GM12878 (cell line): ENCODE measurements at regions not wholly inside any gene's neighbourhood (a gene's known extent, or its start where the extent isn't known, plus 50 kb on each side); places are given as distances from the start of the nearest gene placed in this dataset.

ENCODE experiments used
- ATAC-seq: fragments of 200-7000 bp; cut with Tn5 transposase; 3 replicates; pipeline ENCODE4 v1.9.1; 2020; ENCODE audit warnings: mild to moderate bottlenecking, moderate library complexity
- BruUV-seq: library from RNA; stranded (reverse); fragments of 400-500 nt; replicated peaks from 2 replicates; lab custom pipeline; 2021; lab: Mats Ljungman, UMichigan
- CTCF ChIA-PET: fragments of 300-600 bp; sonication (Branson Sonifier 250); formaldehyde crosslinking; extraction: SDS; loops from one replicate; lab custom pipeline; 2021; ENCODE audit warnings: inconsistent platforms; lab: Yijun Ruan, JAX
- POLR2A ChIA-PET: fragments of 350-600 bp; formaldehyde crosslinking; extraction: SDS; loops from one replicate; lab custom pipeline; 2021; ENCODE audit warnings: inconsistent platforms; lab: Charles Lee
- RAD21 ChIA-PET: fragments of 300-600 bp; sonication (Branson Sonifier 250); formaldehyde crosslinking; loops from one replicate; lab custom pipeline; 2023; ENCODE audit warnings: antibody characterized with exemption; ENCODE audit not compliant: unreplicated experiment; lab: Charles Lee
- SMC1A ChIA-PET: fragments of 300-600 bp; sonication (Branson Sonifier 250); formaldehyde crosslinking; loops from one replicate; lab custom pipeline; 2023; ENCODE audit not compliant: unreplicated experiment, uncharacterized antibody; lab: Charles Lee
- DNase-seq: peaks from one replicate; pipeline ENCODE4 v3.0.0-alpha.2; 2011; ENCODE audit warnings: low read depth, low spot score
- FAIRE-seq: peaks from 3 replicates; lab custom pipeline; 2011; peaks lifted over from hg19 to GRCh38; lab: Jason Lieb, UNC
- H2AFZ ChIP-seq: 2 replicates; pipeline ENCODE4 v1.6.0; 2011; ENCODE audit warnings: low read depth, low read length, control low read depth; ENCODE audit not compliant: control insufficient read depth
- H3K27ac ChIP-seq: 2 replicates; pipeline ENCODE4 v1.5.1; 2011; ENCODE audit warnings: control low read depth; ENCODE audit not compliant: control insufficient read depth, insufficient read depth
- H3K27me3 ChIP-seq, 2 experiments: replicated peaks in 1 of 2; 2 replicates each; pipeline versions ENCODE4 v1.6.0 to v1.6.1; 2011; ENCODE audit warnings: low read length in 1 of 2; ENCODE audit not compliant: control insufficient read depth in 2 of 2, insufficient read depth in 2 of 2
- H3K36me3 ChIP-seq, 2 experiments: 2 replicates each; pipeline ENCODE4 v1.5.1; 2011; ENCODE audit warnings: low read length in 1 of 2; ENCODE audit not compliant: control insufficient read depth in 2 of 2, insufficient read depth in 2 of 2
- H3K4me1 ChIP-seq: 2 replicates; pipeline ENCODE4 v1.6.1; 2011; ENCODE audit warnings: mild to moderate bottlenecking, low read length, moderate library complexity, mixed read lengths; ENCODE audit not compliant: control insufficient read depth, insufficient read depth
- H3K4me2 ChIP-seq: 2 replicates; pipeline ENCODE4 v1.6.0; 2011; ENCODE audit warnings: control low read depth; ENCODE audit not compliant: control insufficient read depth, insufficient read depth
- H3K4me3 ChIP-seq: fragments of 200-600 bp; sonication (generic); 2 replicates; pipeline ENCODE4 v1.5.1; 2016
- H3K79me2 ChIP-seq: 2 replicates; pipeline ENCODE4 v1.6.0; 2011; ENCODE audit warnings: low read length; ENCODE audit not compliant: control insufficient read depth, insufficient read depth
- H3K9ac ChIP-seq: 2 replicates; pipeline ENCODE4 v1.8.0; 2011; ENCODE audit warnings: low read length, control low read depth, mixed read lengths; ENCODE audit not compliant: control insufficient read depth, insufficient read depth
- H3K9me3 ChIP-seq: replicated peaks from 3 replicates; pipeline ENCODE4 v1.5.1; 2011; ENCODE audit warnings: mild to moderate bottlenecking, low read length; ENCODE audit not compliant: control insufficient read depth, insufficient read depth
- H4K20me1 ChIP-seq: 2 replicates; pipeline ENCODE4 v1.6.0; 2011; ENCODE audit not compliant: control insufficient read depth, insufficient read depth
- ATF3 ChIP-seq: IDR thresholded peaks from 2 replicates; pipeline ENCODE4 v1.6.1; 2011; ENCODE audit warnings: low read depth, mild to moderate bottlenecking, low read length, moderate library complexity, borderline replicate concordance; ENCODE audit errors: extremely low read depth
- BCL3 ChIP-seq: IDR thresholded peaks from 2 replicates; pipeline ENCODE4 v1.6.1; 2011; ENCODE audit warnings: borderline replicate concordance, low read depth, mild to moderate bottlenecking, moderate library complexity, low read length; ENCODE audit not compliant: insufficient read depth, poor library complexity, severe bottlenecking
- E2F4 ChIP-seq: IDR thresholded peaks from 2 replicates; pipeline ENCODE4 v1.6.1; 2012; ENCODE audit warnings: low read depth, low read length, improper control_type of control experiment
- FOXK2 ChIP-seq: fragments of 450-650 bp; IDR thresholded peaks from 2 replicates; pipeline ENCODE4 v1.6.1; 2017; ENCODE audit warnings: mild to moderate bottlenecking, moderate library complexity
- IRF3 ChIP-seq: fragments of 450-650 bp; IDR thresholded peaks from 2 replicates; pipeline ENCODE4 v1.6.1; 2014; ENCODE audit warnings: mild to moderate bottlenecking
- KAT2A ChIP-seq: conservative IDR thresholded peaks from 2 replicates; pipeline ENCODE4 v1.6.1; 2011; ENCODE audit warnings: low read depth, low read length; ENCODE audit not compliant: control insufficient read depth
- NFIC ChIP-seq: IDR thresholded peaks from 2 replicates; pipeline ENCODE4 v1.6.1; 2012; ENCODE audit warnings: low read depth, mild to moderate bottlenecking, inconsistent platforms, low read length, moderate library complexity
- NR2C2 ChIP-seq: IDR thresholded peaks from 2 replicates; pipeline ENCODE4 v1.6.1; 2011; ENCODE audit warnings: borderline replicate concordance, low read depth; ENCODE audit not compliant: control insufficient read depth, insufficient read length
- POLR2A ChIP-seq: IDR thresholded peaks from 2 replicates; pipeline ENCODE4 v1.6.1; 2011; ENCODE audit warnings: low read depth, mild to moderate bottlenecking, low read length
- SIN3A ChIP-seq: IDR thresholded peaks from 2 replicates; pipeline ENCODE4 v1.6.1; 2012; ENCODE audit warnings: low read depth, low read length, improper control_type of control experiment
- SMC3 ChIP-seq: IDR thresholded peaks from 2 replicates; pipeline ENCODE4 v1.6.1; 2011; ENCODE audit warnings: low read length, improper control_type of control experiment, borderline replicate concordance
- SP1 ChIP-seq: IDR thresholded peaks from one replicate; pipeline ENCODE4 v1.6.1; 2011; ENCODE audit warnings: low read depth, low read length
- STAT3 ChIP-seq: IDR thresholded peaks from 2 replicates; pipeline ENCODE4 v1.6.1; 2011; ENCODE audit warnings: low read depth, low read length, improper control_type of control experiment
- YBX1 ChIP-seq: fragments of 450-650 bp; IDR thresholded peaks from 2 replicates; pipeline ENCODE4 v1.6.1; 2016; ENCODE audit warnings: antibody characterized with exemption
- ZNF274 ChIP-seq: IDR thresholded peaks from one replicate; pipeline ENCODE4 v1.8.0; 2011; ENCODE audit not compliant: insufficient read length, insufficient read depth
- ZNF592 ChIP-seq: fragments of 450-650 bp; IDR thresholded peaks from 2 replicates; pipeline ENCODE4 v1.6.1; 2017; ENCODE audit warnings: mild to moderate bottlenecking, moderate library complexity
- WGBS: methylation state at CpG from one replicate; pipeline ENCODE4 v1.1.6; 2016; ENCODE audit warnings: low lambda C conversion rate; ENCODE audit not compliant: insufficient replicate concordance, insufficient coverage; ENCODE audit errors: missing lambda C conversion rate; 5-methylcytosine and 5-hydroxymethylcytosine counted together
- in situ Hi-C: fragments of 300-500 bp; cut with MboI; formaldehyde crosslinking; loops from 9 replicates; pipeline ENCODE4 v1.14.3; 2018; ENCODE audit warnings: mixed read lengths
- intact Hi-C: fragments of 100-400 bp; cut with micrococcal nuclease; formaldehyde crosslinking; loops from one replicate; pipeline ENCODE4 v1.14.2; 2022; ENCODE audit not compliant: unreplicated experiment

GRCh38 chr9:21715408-21715807, 87.0 kb upstream of the MTAP start:
- in situ Hi-C loops (no loop called here), intact Hi-C loops (no loop called here)
- FAIRE-seq (no peak), DNase-seq (no peak), ATAC-seq (no peak)
- Histone ChIP-seq H3K4me2 (no peak overlapping the region), H3K27me3 (no peaks in the 10 kb centered on the region), H2AFZ (no peak overlapping the region), H3K79me2 (no peaks in the 10 kb centered on the region), H3K4me3 (no peak overlapping the region), H3K27ac (no peak overlapping the region), H3K36me3 (no peaks in the 10 kb centered on the region), H3K4me1 (no peaks in the 10 kb centered on the region), H3K9me3 (no peaks in the 10 kb centered on the region), H3K9ac (no peak overlapping the region), H4K20me1 (no peaks in the 10 kb centered on the region)
- no TSS peak for BruUV-seq
- SMC1A ChIA-PET, result no interaction called here
- POLR2A ChIA-PET, result no interaction called here
- CTCF ChIA-PET, result no interaction called here
- WGBS, result 0% methylated on average over 1 of the region's 1 CpG
- RAD21 ChIA-PET, result no interaction called here
- TF ChIP-seq POLR2A (no peak), ATF3 (no peak), STAT3 (no peak), IRF3 (no peak), ZNF274 (no peak), YBX1 (no peak), SP1 (no peak), NR2C2 (no peak), ZNF592 (no peak), E2F4 (no peak), SMC3 (no peak), BCL3 (no peak), FOXK2 (no peak), NFIC (no peak), KAT2A (no peak), SIN3A (no peak)
